Vagina (tissue), 2 donors: ENCODE measurements at regions not wholly inside any gene's neighbourhood (a gene's known extent, or its start where the extent isn't known, plus 50 kb on each side); places are given as distances from the start of the nearest gene placed in this dataset.

Source experiments
- CTCF ChIP-seq, 3 experiments: fragments of 450-650 bp in 2 of 3; fragments of 200-600 bp in 1 of 3; sonication (generic) in 1 of 3; IDR thresholded peaks; one replicate each; pipeline ENCODE4 v1.5.1; 2017 to 2019; ENCODE audit warnings: antibody characterized with exemption in 3 of 3, mild to moderate bottlenecking in 2 of 3, moderate library complexity in 2 of 3
- POLR2A ChIP-seq, 2 donors: fragments of 450-650 bp; IDR thresholded peaks; one replicate each; pipeline ENCODE4 v1.6.1; 2017; ENCODE audit warnings: antibody characterized with exemption in 2 of 2, mild to moderate bottlenecking in 2 of 2, moderate library complexity in 2 of 2
- POLR2AphosphoS5 ChIP-seq, 2 donors: sonication (generic); formaldehyde crosslinking; IDR thresholded peaks; one replicate each; pipeline ENCODE4 v1.9.0; 2017; ENCODE audit warnings: antibody characterized with exemption in 2 of 2, mild to moderate bottlenecking in 2 of 2, low read depth in 1 of 2; ENCODE audit not compliant: insufficient read depth in 1 of 2

GRCh38 chr5:107271682-107272350, 398.9 kb downstream of the EFNA5 start:
- TF ChIP-seq CTCF (IDR thresholded peaks at IDR 0.05) (no peak), POLR2A (IDR thresholded peaks at IDR 0.05) (no peak), POLR2AphosphoS5 (IDR thresholded peaks at IDR 0.05; ENCODE audit: insufficient read depth in 1 of 2, low read depth in 1 of 2) (no peak)
